GM23338 (cell line): ENCODE measurements at regions not wholly inside any gene's neighbourhood (a gene's known extent, or its start where the extent isn't known, plus 50 kb on each side); places are given as distances from the start of the nearest gene placed in this dataset.

Source experiments
- CREB1 ChIP-seq: fragments of 250-450 bp; sonication (Bioruptor Pico); IDR thresholded peaks from 2 replicates; pipeline ENCODE4 v1.5.0; 2020; ENCODE audit warnings: low read depth, mild to moderate bottlenecking, moderate library complexity
- EZH2 ChIP-seq: fragments of 200-600 bp; sonication (generic); IDR thresholded peaks from one replicate; pipeline ENCODE4 v1.8.0; 2017; ENCODE audit warnings: antibody characterized with exemption, mild to moderate bottlenecking, low read depth; ENCODE audit not compliant: unreplicated experiment
- EZH2phosphoT487 ChIP-seq: fragments of 200-600 bp; sonication (generic); IDR thresholded peaks from one replicate; pipeline ENCODE4 v1.8.1; 2018; ENCODE audit warnings: antibody characterized with exemption; ENCODE audit not compliant: unreplicated experiment
- JUNB ChIP-seq: IDR thresholded peaks from one replicate; pipeline ENCODE4 v1.6.1; 2016; ENCODE audit warnings: antibody characterized with exemption; ENCODE audit not compliant: unreplicated experiment
- NANOG ChIP-seq: IDR thresholded peaks from 2 replicates; pipeline ENCODE4 v1.6.1; 2016; ENCODE audit warnings: antibody characterized with exemption, borderline replicate concordance
- POLR2AphosphoS5 ChIP-seq: IDR thresholded peaks from 2 replicates; pipeline ENCODE4 v1.6.1; 2016; ENCODE audit warnings: antibody characterized with exemption, low read depth
- STAT1 ChIP-seq: IDR thresholded peaks from one replicate; pipeline ENCODE4 v1.6.1; 2016; ENCODE audit warnings: antibody characterized with exemption; ENCODE audit not compliant: unreplicated experiment
- ZNF114 ChIP-seq: fragments of 250-450 bp; sonication (Bioruptor Pico); IDR thresholded peaks from 2 replicates; pipeline ENCODE4 v1.5.0; 2020; ENCODE audit warnings: mild to moderate bottlenecking, moderate library complexity
- TF ChIP-seq, protein P1 (sequence below), 2 experiments: fragments of 200-600 bp in 1 of 2; sonication (generic) in 1 of 2; conservative IDR thresholded peaks; 2 replicates each; pipeline versions ENCODE4 v1.5.1 to v1.6.1; 2016 to 2017; ENCODE audit warnings: antibody characterized with exemption in 2 of 2, low read depth in 2 of 2, mild to moderate bottlenecking in 2 of 2, moderate library complexity in 1 of 2
- TF ChIP-seq, protein P2 (sequence below): IDR thresholded peaks from one replicate; pipeline ENCODE4 v1.6.1; 2018; ENCODE audit warnings: antibody characterized with exemption; ENCODE audit not compliant: unreplicated experiment
- TF ChIP-seq, protein P3 (sequence below): IDR thresholded peaks from 2 replicates; pipeline ENCODE4 v1.6.1; 2016; ENCODE audit warnings: antibody characterized with exemption
- TF ChIP-seq, protein P4 (sequence below): fragments of 250-450 bp; sonication (Bioruptor Pico); IDR thresholded peaks from 2 replicates; pipeline ENCODE4 v1.5.0; 2020; ENCODE audit warnings: mild to moderate bottlenecking, moderate library complexity

DNA sequence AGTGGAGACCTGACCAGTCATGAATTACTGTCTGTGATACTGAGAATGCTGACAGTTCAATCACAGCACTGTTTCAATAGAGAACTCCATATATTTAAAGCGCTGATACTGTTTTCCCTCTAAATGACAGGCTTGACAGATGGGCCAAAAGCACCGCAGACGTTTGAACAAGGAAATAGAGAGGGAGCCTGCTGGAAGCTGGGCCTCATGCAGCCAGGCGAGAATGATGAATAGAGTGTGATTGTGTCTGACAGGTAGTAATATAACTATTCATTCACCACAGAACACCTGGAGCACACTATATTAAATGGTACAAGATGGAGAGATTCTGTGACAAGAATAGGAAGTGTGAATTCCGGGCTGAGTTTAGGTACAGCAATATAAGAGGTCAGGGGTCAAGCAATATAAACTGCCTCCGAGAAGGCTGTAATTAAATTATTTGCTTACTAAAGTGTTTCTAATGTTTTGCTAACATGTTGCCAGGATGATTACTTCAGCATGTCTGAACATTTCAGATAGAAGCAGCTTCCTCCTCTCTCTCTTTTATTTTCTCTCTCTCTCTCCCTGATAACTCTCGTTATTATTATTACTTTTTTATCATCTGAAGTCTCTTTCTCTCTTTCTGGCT lies 297.7 kb downstream of the CSNK1G3 start:
- TF ChIP-seq, protein P1, sequence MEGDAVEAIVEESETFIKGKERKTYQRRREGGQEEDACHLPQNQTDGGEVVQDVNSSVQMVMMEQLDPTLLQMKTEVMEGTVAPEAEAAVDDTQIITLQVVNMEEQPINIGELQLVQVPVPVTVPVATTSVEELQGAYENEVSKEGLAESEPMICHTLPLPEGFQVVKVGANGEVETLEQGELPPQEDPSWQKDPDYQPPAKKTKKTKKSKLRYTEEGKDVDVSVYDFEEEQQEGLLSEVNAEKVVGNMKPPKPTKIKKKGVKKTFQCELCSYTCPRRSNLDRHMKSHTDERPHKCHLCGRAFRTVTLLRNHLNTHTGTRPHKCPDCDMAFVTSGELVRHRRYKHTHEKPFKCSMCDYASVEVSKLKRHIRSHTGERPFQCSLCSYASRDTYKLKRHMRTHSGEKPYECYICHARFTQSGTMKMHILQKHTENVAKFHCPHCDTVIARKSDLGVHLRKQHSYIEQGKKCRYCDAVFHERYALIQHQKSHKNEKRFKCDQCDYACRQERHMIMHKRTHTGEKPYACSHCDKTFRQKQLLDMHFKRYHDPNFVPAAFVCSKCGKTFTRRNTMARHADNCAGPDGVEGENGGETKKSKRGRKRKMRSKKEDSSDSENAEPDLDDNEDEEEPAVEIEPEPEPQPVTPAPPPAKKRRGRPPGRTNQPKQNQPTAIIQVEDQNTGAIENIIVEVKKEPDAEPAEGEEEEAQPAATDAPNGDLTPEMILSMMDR (conservative IDR thresholded peaks at IDR 0.05; ENCODE audit: low read depth in 2 of 2): no peak
- TF ChIP-seq NANOG (no peak), POLR2AphosphoS5 (no peak), EZH2 (no peak), CREB1 (CRISPR knock-in tag) (no peak), EZH2phosphoT487 (no peak), JUNB (no peak), ZNF114 (CRISPR knock-in tag) (no peak), STAT1 (no peak)
- TF ChIP-seq, protein P2, sequence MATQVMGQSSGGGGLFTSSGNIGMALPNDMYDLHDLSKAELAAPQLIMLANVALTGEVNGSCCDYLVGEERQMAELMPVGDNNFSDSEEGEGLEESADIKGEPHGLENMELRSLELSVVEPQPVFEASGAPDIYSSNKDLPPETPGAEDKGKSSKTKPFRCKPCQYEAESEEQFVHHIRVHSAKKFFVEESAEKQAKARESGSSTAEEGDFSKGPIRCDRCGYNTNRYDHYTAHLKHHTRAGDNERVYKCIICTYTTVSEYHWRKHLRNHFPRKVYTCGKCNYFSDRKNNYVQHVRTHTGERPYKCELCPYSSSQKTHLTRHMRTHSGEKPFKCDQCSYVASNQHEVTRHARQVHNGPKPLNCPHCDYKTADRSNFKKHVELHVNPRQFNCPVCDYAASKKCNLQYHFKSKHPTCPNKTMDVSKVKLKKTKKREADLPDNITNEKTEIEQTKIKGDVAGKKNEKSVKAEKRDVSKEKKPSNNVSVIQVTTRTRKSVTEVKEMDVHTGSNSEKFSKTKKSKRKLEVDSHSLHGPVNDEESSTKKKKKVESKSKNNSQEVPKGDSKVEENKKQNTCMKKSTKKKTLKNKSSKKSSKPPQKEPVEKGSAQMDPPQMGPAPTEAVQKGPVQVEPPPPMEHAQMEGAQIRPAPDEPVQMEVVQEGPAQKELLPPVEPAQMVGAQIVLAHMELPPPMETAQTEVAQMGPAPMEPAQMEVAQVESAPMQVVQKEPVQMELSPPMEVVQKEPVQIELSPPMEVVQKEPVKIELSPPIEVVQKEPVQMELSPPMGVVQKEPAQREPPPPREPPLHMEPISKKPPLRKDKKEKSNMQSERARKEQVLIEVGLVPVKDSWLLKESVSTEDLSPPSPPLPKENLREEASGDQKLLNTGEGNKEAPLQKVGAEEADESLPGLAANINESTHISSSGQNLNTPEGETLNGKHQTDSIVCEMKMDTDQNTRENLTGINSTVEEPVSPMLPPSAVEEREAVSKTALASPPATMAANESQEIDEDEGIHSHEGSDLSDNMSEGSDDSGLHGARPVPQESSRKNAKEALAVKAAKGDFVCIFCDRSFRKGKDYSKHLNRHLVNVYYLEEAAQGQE: no peak
- TF ChIP-seq, protein P3, sequence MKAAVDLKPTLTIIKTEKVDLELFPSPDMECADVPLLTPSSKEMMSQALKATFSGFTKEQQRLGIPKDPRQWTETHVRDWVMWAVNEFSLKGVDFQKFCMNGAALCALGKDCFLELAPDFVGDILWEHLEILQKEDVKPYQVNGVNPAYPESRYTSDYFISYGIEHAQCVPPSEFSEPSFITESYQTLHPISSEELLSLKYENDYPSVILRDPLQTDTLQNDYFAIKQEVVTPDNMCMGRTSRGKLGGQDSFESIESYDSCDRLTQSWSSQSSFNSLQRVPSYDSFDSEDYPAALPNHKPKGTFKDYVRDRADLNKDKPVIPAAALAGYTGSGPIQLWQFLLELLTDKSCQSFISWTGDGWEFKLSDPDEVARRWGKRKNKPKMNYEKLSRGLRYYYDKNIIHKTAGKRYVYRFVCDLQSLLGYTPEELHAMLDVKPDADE: no peak
- TF ChIP-seq, protein P4, sequence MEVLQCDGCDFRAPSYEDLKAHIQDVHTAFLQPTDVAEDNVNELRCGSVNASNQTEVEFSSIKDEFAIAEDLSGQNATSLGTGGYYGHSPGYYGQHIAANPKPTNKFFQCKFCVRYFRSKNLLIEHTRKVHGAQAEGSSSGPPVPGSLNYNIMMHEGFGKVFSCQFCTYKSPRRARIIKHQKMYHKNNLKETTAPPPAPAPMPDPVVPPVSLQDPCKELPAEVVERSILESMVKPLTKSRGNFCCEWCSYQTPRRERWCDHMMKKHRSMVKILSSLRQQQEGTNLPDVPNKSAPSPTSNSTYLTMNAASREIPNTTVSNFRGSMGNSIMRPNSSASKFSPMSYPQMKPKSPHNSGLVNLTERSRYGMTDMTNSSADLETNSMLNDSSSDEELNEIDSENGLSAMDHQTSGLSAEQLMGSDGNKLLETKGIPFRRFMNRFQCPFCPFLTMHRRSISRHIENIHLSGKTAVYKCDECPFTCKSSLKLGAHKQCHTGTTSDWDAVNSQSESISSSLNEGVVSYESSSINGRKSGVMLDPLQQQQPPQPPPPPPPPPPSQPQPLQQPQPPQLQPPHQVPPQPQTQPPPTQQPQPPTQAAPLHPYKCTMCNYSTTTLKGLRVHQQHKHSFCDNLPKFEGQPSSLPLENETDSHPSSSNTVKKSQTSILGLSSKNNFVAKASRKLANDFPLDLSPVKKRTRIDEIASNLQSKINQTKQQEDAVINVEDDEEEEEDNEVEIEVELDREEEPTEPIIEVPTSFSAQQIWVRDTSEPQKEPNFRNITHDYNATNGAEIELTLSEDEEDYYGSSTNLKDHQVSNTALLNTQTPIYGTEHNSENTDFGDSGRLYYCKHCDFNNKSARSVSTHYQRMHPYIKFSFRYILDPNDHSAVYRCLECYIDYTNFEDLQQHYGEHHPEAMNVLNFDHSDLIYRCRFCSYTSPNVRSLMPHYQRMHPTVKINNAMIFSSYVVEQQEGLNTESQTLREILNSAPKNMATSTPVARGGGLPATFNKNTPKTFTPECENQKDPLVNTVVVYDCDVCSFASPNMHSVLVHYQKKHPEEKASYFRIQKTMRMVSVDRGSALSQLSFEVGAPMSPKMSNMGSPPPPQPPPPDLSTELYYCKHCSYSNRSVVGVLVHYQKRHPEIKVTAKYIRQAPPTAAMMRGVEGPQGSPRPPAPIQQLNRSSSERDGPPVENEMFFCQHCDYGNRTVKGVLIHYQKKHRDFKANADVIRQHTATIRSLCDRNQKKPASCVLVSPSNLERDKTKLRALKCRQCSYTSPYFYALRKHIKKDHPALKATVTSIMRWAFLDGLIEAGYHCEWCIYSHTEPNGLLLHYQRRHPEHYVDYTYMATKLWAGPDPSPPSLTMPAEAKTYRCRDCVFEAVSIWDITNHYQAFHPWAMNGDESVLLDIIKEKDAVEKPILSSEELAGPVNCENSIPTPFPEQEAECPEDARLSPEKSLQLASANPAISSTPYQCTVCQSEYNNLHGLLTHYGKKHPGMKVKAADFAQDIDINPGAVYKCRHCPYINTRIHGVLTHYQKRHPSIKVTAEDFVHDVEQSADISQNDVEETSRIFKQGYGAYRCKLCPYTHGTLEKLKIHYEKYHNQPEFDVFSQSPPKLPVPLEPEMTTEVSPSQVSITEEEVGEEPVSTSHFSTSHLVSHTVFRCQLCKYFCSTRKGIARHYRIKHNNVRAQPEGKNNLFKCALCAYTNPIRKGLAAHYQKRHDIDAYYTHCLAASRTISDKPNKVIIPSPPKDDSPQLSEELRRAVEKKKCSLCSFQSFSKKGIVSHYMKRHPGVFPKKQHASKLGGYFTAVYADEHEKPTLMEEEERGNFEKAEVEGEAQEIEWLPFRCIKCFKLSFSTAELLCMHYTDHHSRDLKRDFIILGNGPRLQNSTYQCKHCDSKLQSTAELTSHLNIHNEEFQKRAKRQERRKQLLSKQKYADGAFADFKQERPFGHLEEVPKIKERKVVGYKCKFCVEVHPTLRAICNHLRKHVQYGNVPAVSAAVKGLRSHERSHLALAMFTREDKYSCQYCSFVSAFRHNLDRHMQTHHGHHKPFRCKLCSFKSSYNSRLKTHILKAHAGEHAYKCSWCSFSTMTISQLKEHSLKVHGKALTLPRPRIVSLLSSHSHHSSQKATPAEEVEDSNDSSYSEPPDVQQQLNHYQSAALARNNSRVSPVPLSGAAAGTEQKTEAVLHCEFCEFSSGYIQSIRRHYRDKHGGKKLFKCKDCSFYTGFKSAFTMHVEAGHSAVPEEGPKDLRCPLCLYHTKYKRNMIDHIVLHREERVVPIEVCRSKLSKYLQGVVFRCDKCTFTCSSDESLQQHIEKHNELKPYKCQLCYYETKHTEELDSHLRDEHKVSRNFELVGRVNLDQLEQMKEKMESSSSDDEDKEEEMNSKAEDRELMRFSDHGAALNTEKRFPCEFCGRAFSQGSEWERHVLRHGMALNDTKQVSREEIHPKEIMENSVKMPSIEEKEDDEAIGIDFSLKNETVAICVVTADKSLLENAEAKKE (CRISPR knock-in tag): no peak
